Sciatic nerve (tissue), 2 donors: ENCODE measurements at regions not wholly inside any gene's neighbourhood (a gene's known extent, or its start where the extent isn't known, plus 50 kb on each side); places are given as distances from the start of the nearest gene placed in this dataset.
A peak's percentile ranks its signal among the peaks of the same experiment; 100 is the strongest.
"Not testable (repeated sequence)": the region's sequence is repeated elsewhere in the genome, so short reads cannot be mapped to it uniquely, and the experiment has no call there.

Experiments used
- ATAC-seq: fragments of 200-7000 bp; cut with Tn5 transposase; one replicate; pipeline ENCODE4 v1.9.1; 2020; ENCODE audit warnings: mild to moderate bottlenecking, moderate library complexity
- DNase-seq: peaks from one replicate; pipeline ENCODE4 v3.0.0-alpha.2; 2020; ENCODE audit warnings: low spot score
- intact Hi-C: fragments of 100-400 bp; cut with DNase I; formaldehyde crosslinking; loops from one replicate; pipeline ENCODE4 v1.14.2; 2022
- donor health status: DM: no; HTN: no; CAD: no.
- donor health status: DM: no; HTN: no; CAD: no.

DNA sequence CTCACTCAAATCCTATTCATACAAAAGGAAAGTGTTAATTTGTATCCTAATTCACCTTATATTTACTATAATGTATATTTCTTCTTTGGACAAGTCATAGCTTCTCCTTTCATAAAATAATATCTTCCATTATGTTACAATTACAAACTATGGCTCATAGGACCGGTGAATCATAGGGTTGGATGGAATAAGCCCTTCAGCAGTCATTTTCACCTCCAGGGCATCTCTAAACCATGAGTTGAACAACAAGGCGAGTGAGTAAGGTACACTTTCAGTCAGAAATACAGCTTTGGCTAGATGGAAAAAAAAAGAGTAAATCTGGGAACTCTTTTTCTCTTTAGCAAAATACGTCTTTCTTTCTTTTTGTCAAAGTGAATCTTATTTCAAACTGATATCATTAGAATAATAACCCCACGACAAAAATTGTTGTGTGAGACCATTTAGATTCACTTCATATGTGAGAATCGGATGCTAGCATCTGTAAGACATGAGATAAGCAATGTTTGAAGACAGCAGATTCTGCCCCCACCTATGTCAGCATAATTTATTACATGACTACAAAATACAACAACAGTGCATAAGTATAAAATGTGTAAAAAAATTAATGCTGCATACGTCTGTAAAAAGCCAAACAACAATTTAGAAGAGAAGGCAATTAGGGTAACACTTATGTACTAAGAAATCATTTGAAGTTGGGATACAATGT lies 184.4 kb upstream of the SLC38A2 start:
- no peak for DNase-seq
- ATAC-seq: no peak
- intact Hi-C loops: no loop called here

- ATAC-seq (peak; percentile 80), DNase-seq (no peak)
- intact Hi-C loops: no loop called here
Measured at GRCh38 chr12:46556105-46556559, 183.6 kb upstream of the SLC38A2 start.

DNA sequence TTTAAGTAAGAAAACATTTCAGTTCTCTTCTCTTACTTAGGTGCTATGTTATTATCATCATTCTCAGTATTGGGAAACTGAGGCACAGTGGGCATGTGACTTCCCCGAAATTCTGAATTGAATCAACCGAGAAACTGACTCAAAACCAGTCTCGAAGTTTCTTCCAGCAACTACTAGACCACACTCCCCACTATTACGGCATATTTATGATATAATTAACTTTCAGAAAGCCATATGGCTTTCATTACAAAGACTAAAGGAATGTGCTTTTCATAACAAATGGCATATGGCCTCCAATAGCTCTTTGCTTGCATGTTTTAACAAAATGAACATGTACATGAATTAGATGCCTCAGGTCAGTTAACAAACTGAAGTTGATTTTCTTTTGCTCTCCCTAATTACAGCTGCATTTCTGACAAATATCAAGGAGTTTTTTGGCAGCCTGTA lies 182.9 kb upstream of the SLC38A2 start:
- ATAC-seq (no peak), DNase-seq (no peak)
- intact Hi-C loops: no loop called here

- ATAC-seq: no peak
- intact Hi-C loops: no loop called here
- DNase-seq: no peak
Measured at GRCh38 chr12:46554460-46554859, 181.9 kb upstream of the SLC38A2 start.

GRCh38 chr12:46553911-46554310 lies 181.3 kb upstream of the SLC38A2 start:
- no peak for ATAC-seq

GRCh38 chr12:46553266-46553665 lies 180.7 kb upstream of the SLC38A2 start:
- intact Hi-C loops: no loop called here
- DNase-seq: no peak
- no peak for ATAC-seq

More at GRCh38 chr12:46553911-46554310, 181.3 kb upstream of the SLC38A2 start:
- DNase-seq: no peak
- intact Hi-C loops: no loop called here

DNA sequence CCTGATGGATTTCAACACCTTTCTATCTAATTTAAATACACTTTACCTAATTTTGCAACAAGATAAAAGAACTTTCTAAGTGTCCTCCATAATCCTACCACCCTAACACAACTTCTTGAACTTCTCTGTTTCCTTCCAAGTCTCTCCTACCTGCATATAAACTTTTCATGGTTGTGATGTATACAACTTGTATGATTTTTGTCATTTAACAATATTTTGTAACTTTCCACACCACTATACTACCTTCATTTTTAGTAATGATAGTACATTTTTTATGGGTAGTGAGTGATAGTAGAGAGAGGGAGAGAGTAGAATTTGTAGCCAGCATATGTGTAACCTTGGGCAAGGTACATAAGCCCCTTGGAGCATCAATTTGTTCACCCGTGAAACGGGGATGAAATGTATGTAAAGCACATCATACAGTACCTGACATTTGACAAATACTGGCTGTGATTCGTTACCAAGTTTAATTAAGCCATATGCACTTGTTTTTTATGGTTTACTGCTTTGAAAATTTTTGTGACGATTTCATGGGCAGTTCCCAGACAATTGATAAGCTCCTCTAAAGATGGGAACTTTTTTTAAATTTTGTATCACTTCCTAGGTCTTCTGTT lies 177.8 kb upstream of the SLC38A2 start:
- intact Hi-C loops: no loop called here
- no peak for ATAC-seq
- no peak for DNase-seq

GRCh38 chr12:46549527-46550265 lies 177.1 kb upstream of the SLC38A2 start:
- no peak for DNase-seq
- intact Hi-C loops: no loop called here
- no peak for ATAC-seq

DNA sequence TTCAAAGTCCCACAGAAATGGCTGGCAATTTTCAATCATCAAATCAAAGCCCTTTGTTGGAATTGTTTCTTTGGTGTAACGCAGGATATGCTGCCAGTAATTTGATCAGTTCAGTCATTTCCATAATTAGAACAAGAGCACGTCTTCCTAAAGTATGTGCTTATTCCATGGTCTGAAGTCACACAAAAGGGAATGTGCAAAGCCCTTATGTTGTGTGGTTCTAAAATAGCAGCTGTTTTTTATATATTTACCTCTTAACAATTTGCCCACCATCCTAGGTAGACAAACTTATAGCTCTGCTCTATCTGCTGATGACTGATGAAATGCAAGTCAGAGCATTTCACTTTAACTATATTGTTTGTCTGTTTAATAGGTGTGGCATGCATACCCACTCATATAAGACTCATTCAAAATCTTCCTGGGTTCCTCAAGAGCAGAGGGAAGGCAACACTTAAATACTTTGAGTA lies 176.1 kb upstream of the SLC38A2 start:
- intact Hi-C loops: no loop called here
- no peak for DNase-seq
- no peak for ATAC-seq

DNA sequence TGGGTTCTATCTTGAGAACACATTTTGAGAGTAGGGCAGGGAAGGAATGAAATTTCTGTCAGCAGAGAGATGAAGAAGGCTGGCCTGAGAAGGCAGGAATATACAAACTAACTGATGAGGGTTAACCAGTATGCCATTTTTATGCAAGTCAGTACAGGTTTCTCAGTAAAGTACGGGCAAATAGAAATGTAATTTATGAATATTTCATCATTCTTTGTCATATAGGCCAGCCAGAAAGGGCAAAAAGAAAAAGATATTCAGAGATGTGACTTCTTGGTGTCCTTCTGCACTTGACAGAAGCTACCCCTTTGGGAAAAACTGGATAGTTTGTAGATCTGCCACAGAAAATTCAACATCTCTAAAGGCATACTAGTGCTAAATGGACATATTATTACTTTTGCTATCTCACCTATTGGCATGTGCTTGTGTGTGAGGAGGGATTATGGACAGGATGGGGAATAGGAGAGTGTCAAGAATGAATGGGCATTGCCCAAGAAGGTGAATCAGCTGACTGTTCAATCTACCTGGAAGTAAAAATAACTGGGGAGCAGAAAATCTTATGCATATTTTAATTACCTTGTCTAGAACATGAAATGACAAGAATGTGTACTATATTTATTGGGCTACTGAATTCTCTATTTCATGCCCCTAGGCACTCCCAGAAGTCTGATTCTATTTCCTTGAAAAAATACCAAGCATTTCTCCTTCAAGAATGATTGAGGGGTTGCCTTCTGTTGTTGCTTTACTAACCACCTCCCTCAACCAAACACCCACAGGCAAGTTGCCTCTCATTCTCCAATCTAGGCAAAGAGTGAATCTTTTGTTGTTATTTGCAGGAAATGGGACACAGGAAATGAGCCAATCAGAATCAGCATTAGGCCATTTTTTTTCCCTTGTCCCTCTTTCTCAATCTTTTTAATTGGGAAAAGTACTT lies 175.1 kb upstream of the SLC38A2 start:
- intact Hi-C loops: no loop called here
- ATAC-seq (no peak), DNase-seq (no peak)

GRCh38 chr12:46546634-46547273 lies 174.2 kb upstream of the SLC38A2 start:
- ATAC-seq: no peak
- intact Hi-C loops: no loop called here
- DNase-seq: no peak

GRCh38 chr12:46543378-46543795 lies 170.8 kb upstream of the SLC38A2 start:
- DNase-seq, intact Hi-C loops, ATAC-seq: not testable (repeated sequence)

- ATAC-seq: no peak
- intact Hi-C loops: no loop called here
Measured at GRCh38 chr12:46538976-46539375, 166.4 kb upstream of the SLC38A2 start.

GRCh38 chr12:46537387-46537955 lies 164.9 kb upstream of the SLC38A2 start:
- intact Hi-C loops: no loop called here
- ATAC-seq: no peak
- DNase-seq: no peak

More at GRCh38 chr12:46538976-46539375, 166.4 kb upstream of the SLC38A2 start:
- no peak for DNase-seq

DNA sequence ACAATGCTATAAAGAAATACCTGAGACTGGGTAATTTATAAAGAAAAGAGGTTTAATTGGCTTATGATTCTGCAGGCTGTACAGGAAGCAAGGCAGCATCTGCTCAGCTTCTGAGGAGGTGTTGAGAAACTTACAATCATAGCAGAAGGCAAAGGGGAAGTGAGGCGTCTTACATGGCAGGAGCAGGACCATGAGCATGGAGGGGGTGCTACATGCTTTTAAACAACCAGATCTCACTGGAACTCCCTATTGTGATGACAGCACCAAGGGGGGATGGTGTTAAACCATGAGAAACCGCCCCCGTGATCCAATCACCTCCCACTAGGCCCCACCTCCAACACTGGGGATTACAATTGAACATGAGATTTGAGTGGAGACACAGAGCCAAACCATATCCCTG lies 163.7 kb upstream of the SLC38A2 start:
- intact Hi-C loops, ATAC-seq, DNase-seq: not testable (repeated sequence)

- intact Hi-C loops: no loop called here
- no peak for ATAC-seq
- DNase-seq: no peak
Measured at GRCh38 chr12:46535907-46536306, 163.3 kb upstream of the SLC38A2 start.

- DNase-seq (no peak), ATAC-seq (no peak)
- intact Hi-C loops: no loop called here
Measured at GRCh38 chr12:46535376-46535775, 162.8 kb upstream of the SLC38A2 start.

DNA sequence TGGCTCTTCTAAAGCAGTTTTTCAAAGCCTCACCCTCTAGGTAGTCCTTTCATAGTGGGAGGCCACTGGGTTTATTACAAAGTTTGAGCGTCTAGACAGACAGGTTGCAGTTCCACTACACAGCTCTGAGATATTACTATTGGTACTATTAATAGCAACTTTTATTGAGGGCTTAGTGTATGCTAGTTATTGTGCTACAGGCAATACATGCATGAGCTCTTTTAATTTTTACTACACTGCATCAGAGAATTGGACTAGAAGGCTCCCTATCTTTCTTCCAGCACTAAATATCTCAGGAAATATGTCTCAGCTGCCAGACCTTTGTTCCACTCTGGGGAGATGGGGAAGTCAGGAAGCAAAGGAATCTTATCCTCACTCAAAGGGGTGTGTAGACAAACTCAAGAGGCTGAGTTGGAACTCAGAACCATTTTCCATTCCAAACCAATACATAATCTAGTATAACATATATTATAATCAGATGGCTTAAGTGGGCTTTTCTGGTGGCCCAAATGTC lies 161.8 kb upstream of the SLC38A2 start:
- DNase-seq (no peak), ATAC-seq (no peak)
- intact Hi-C loops: no loop called here
